Left ventricle myocardium superior (tissue), 1 donor: ENCODE measurements at regions not wholly inside any gene's neighbourhood (a gene's known extent, or its start where the extent isn't known, plus 50 kb on each side); places are given as distances from the start of the nearest gene placed in this dataset.

Experiments
- ATAC-seq: fragments of 200-7000 bp; cut with Tn5 transposase; one replicate; pipeline ENCODE4 v1.9.1; 2020; ENCODE audit warnings: mild to moderate bottlenecking, moderate library complexity
- DNase-seq: peaks from one replicate; pipeline ENCODE4 v3.0.0-alpha.2; 2020
- intact Hi-C: fragments of 100-400 bp; cut with micrococcal nuclease; formaldehyde crosslinking; loops from one replicate; pipeline ENCODE4 v1.11.0; 2022
- donor health status: DM: no; HTN: yes; CAD: no; lungs with severe emphysema.

DNA sequence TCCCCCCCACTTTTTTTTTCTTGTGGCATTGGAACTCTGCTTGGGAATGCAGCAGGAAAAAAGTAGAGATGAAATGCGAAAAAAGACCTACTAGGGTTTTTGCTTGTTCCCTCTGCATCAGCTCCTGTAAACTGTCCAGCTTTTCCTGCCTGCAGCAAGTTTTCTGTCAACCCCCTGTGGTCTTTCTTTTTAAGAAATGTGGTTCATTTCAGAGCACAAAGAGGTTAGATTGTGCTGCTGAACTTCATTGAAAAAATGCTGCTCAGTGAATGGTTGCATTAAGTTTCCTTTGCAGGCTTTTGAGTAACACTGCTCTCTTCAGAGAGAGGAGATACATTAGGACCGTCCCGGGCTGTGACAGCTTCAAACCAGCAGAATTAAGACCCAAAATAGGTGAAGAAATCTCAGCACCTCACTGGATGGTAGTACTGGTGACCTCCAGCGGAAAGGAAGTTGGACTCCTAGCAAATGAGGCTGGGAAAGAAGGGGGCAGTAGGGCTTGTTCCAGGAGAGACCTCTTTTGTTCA is 80.7 kb downstream of the NDUFS5 start:
- DNase-seq (no peak), ATAC-seq (no peak)
- intact Hi-C loops = loop anchor here (10.0 kb wide), 1 partner anchor 148 kb away; no protein-coding TSS in a partner anchor

DNA sequence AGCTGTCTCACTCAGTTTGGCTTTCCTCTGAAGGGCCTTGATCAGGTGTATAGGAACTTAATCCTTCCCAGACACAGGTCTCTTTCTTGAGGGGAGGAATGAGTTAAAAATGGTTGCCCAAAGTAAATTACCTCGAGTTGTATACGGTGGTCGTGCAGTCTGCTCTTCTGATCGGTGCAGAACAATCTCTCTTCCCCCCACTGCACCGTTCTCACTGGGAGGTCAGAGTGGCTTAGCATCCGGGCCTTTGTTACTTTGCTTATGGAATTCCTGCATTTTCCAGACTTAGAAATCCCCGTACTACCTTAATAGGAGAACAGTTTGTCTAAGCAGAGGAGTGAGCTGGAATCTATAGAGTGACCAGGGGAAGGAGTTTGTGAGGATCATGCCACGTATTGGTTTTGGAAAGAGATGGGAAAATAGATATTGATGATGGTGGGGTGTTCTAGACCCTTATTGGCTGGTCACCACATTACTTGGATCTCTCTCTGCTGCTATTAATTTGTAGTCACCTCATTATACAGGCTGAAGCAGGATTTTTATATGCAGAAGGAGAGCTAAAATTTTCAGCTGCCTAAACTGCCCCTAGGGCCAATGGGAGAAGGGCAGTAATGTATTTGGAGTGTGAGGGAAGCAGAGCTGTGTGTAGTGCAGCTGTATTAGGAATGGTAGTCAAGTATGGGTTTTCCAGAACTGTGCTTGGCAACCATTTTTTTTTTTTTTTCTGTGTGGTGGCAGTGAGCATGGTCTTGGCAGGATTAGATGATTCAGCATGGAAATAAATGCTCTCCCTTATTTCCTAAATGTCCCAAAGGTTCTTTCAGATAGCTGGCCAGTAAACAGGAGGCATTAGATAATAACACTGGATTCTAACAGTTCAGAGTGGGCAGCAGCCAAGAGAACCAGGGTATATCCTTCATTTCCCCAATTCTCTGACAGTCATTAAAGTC is 81.5 kb downstream of the NDUFS5 start:
- intact Hi-C loops = loop anchor here (10.0 kb wide), 1 partner anchor 147 kb away; no protein-coding TSS in a partner anchor
- no peak for DNase-seq
- ATAC-seq = no peak

DNA sequence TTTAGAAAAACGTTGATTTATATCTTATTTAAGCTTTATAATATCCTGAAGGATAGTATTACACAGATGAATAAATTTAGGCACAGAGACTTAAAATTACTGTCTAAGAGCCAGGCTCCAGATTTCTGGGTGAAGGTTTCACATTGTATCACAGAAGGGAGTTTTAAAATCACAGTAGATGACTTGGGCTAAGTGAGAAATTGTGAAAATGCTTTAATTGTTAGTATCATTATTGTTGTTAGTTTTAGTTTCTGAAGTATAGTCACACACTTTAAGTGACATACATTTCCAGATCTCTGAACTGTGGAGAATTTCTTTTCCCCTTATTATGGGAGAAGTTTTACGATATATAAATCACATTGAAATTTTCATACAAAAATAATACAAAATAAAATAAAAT is 83.5 kb downstream of the NDUFS5 start:
- intact Hi-C loops = loop anchor here (10.0 kb wide), 1 partner anchor 145 kb away; no protein-coding TSS in a partner anchor
- ATAC-seq (no peak), DNase-seq (no peak)

DNA sequence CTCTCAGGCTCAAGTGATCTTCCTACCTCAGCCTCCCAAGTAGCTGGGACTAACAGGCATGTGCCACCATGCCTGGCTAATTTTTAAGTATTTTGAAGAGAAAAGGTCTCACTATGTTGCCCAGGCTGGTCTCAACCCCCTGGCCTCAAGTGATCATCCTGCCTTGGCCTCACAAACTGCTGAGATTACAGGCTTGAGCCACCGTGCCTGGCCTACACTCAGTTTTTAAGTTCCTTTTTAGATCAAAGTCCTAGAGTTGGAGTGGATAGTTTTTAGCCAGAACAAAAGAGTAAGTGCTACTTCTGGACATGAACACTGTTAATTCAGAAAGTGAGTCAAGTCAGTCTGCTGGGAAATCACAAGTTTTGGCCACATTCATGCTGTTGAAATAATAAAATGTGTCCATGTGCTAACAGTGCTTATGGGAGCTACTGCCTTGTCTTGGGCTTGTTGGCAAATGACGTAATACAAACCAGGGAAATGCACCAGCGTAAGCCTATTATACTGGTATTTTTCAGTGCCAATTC is 84.2 kb downstream of the NDUFS5 start:
- intact Hi-C loops = no loop called here
- ATAC-seq (peak; percentile 64), DNase-seq (no peak)

DNA sequence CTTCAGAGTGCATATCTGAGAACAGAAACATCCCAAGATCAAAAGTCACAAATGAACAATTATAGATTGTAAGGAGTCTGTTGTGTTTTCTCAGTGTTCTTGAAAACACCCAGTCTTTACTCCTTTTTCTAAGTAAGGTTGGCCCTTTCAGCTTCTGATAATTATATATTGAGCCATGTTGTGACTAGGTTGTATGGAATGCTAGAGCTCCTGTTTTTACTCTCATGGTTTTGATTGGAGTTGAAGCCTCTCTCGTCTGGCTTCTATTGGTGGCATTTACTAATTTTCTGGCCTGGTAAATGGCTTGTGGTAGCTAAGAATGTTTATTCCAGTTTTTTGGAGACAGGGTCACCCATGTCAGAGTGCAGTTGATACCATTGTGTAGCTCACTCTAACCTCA is 84.7 kb downstream of the NDUFS5 start:
- ATAC-seq (no peak), DNase-seq (no peak)
- intact Hi-C loops = no loop called here

DNA sequence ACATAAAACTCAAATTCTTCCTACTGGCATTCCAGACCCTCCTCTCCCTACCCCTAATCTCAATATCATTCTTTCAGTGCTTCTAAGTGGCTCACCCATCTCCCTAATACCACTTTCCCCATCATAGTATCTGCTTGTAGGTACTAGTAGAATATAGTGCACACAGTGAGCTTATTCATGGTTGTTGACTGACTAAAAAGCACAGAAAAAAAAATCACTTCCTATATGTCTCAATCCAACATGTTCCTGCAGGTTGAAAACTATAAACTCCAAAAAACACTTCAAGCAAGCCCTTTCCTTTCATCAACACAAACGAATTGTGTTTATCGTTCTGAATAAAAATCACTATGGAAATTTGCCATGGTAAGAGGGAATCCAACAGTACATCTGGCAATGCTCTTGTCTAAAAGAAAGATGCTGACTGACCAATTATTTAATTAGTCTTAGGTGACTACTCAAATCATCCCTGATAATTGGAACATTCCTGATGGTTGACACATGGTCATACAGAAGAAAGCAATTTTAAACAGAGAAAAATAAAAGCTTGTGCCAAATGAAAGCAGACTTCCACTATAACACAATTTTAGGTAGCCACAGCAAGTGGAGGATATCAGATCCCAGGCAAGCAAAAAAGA is 87.1 kb downstream of the NDUFS5 start:
- ATAC-seq (no peak), DNase-seq (no peak)
- intact Hi-C loops = no loop called here

DNA sequence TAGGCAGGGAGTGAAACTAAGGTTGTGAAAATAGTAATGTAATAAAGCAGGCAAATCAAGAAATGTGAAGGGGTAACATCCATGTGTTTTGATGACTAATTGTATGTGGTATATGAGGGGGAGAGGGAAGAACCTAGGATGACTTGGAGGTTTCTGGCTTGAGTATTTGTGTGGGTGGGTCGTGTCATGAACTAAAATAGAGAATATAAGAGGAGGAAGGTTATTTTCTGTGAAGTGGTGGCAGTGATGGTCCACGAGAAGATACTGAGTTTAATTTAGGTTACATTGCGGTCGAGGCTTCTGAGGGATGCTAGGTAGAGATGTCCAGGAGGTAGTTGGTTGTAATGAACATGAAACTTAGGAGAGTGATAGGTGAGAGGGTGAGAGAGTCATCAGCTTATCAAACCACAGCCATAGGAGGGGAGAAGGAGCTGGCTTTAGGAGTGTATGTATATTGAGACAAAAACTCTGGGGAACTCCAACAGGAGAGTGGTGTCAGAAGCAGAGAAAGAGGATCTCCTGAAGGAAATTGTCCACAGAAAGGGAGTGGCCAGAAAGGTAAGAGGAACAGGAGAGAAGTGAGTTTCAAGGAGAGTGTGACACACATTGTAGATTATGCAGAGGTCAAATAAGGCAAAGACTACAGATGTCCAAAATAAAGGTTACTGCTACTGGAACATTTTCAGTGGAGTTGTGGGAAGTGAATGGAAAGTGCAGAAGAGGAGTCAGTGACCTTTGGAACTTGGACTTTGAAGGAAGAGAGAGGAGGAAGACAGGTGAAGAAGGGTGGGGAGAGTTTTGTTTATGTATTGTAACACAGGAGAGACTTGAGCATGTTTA is 89.0 kb upstream of the MACF1 start:
- ATAC-seq (no peak), DNase-seq (no peak)
- intact Hi-C loops = no loop called here

DNA sequence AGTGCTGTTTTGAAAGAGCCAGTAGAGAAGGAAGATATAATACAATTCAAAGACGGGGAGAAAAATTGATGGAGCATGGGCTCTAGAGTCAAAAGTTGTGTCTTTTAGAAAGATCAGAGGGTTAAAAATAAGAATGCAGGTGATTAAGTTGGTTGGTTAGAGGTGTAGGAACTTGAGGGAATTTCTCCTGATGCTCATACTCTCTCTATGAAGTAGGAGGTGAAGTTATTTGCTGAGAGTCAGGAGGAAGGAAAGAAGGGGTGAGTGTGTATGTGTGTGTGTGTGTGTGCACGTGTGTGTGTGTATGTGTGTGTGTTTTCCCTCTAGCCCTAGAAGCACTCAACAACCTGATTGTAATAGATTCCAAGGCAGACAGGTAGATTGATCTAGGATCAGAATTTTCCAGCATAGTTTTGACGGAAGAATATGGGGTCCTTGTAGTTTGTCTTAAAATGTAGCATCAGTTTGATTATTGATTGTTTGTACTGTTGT is 88.3 kb upstream of the MACF1 start:
- DNase-seq (no peak), ATAC-seq (no peak)
- intact Hi-C loops = no loop called here

DNA sequence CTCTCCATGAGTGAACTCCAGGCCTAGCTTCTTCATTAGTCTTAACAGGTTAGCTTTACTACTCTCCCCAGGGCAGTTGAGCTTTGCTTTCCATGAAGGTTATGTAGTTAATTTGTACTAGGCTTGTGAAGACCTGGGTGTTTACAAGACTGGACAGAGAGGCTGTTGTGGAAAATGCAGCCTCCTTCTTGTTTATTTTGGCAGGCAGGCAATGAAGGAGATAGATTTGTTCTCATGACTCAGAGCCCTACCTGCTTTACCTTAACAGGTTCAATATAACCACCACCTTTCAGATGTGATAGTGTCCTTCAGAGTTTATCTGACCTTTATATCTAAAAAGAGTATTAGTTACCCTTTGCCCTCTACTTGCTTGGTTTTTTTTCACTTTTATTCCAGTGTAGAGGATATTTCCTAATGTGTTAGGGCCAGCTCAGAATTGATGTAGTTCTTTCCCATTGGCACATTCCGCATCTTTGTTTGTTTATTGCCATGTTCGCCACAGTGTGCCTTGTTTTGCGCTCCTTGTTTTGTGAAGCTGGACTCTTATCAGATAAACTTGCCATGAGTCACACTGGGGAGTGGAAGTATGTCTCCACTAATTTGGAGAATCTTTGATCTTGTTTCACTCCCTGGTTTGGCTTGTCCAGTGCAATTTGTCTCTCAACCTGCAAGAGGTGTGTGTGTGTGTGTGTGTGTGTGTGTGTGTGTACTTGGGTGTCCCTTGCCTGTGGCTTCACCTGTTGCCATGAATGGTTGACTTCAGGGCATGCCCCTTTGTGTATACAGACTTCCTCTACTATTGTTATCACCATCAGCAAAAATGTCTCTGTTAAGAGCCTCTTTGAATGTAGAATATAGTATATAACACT is 87.4 kb upstream of the MACF1 start:
- intact Hi-C loops = no loop called here
- no peak for DNase-seq
- no peak for ATAC-seq

DNA sequence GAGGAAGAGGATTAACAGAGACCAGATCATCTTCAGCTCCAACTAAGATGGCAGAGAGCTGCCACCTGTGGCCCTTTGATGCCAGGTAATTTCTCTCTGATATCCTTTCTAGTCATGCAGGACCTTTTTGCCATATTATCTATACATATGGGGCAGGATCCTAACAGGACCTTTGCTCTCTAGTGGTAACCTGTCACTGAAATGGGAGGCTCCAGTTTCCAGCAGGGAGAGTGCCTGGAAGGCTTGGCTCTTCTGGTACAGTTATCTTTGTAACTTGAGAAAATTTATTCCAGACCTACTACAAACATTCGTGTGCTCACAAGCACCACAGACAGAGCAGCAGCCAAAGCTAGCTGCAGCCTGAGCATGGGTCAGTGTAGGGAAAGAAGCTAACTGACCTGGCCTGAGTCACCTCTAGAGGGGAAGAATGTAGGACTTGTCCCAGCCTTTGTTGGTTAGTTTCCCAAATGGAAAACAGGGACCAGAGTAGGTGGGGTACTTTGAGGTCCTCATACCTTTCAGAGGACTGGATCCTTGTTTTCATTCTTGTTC is 86.5 kb upstream of the MACF1 start:
- DNase-seq (no peak), ATAC-seq (no peak)
- intact Hi-C loops = no loop called here

DNA sequence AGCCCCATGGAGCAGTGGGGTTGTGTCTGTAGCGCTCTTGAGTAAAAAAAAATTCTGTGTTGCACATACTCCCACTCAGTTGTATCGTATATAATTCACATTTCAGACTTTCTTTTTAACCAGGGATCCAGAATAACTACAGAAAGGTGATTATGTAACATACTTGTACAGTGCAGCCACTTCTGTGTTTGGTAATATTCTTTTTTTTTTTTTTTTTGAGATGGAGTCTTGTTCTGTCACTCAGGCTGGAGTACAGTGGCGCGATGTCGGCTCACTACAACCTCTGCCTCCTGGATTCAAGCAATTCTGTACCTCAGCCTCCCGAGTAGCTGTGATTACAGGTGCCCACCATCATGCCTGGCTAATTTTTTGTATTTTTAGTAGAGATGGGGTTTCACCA is 82.4 kb upstream of the MACF1 start:
- intact Hi-C loops = no loop called here
- DNase-seq (no peak), ATAC-seq (no peak)

DNA sequence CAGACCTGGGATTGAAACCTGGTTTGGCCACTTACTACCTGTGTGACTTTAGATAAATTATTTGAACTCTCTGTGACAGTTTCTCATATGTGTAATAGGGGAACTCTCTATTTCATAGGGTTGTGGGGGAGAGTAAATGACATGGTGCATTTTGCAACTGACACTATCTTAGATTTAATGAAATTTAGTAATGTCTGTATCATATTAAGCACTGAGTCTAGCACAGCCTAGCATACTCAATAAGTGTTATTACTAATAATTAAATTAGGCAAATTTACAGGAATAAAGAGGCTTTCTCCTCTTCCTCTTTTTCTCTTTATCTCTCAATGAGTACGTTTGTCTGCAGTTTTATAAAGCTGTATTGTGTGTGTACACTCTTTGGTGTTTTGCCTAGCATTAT is 80.2 kb upstream of the MACF1 start:
- DNase-seq (no peak), ATAC-seq (no peak)
- intact Hi-C loops = no loop called here

DNA sequence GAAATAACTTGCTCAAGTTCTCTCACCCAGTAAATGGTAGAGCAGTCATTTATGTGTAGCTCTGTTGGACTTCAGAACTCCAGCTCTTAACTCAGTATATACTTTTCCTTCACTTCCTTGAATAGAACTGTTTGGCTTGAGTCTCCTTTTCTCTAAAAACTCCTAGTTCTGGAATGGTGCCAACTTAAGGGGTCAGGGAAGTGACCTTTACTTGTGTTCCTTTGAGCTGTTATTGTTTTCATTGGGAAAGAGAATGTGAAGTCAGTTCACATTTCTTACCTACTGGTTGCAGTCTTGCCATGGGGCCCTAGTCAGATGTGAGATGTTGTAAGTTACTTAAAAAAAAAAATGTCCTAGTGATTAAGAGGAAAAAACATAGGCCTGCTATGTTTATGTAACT is 77.0 kb upstream of the MACF1 start:
- intact Hi-C loops = no loop called here
- ATAC-seq (peak; percentile 51), DNase-seq (no peak)

DNA sequence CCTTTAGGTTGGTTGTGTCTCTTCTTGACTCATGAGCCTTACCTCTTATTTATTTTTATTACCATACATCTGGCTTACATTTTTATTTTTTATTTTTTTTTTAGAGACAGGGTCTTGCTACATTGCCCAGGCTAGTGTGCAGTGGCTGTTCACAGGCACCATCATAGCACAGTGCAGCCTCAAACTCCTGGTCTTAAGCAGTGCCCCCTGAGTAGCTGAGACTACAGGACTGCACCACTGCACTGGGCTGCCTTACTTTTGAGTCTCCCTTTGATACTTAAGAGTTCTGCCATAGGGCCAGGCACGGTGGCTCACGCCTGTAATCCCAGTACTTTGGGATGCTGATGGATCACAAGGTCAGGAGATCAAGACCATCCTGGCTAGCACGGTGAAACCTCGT is 76.4 kb upstream of the MACF1 start:
- ATAC-seq = no peak

DNA sequence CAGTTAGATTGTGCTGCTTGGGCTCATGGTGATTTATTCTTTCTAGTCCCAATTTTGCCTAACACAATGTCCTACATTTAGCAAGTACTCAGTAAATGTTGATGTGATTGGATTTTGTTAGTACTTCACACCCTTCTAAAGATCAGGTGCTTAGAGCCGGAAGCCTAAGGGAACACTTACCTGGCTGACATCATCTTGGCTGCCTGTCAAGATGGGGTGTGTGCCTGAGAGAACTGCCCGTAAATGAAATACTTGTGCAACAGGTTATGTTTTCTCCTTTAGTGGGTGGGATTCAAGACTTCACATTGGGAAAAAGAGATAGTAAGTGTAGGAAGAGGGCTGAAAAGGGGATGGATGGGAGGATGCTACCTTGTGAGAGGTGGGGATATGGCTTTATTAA is 75.5 kb upstream of the MACF1 start:
- ATAC-seq = no peak
- DNase-seq = no peak
- intact Hi-C loops = no loop called here

More for the DNA sequence above, 76.4 kb upstream of the MACF1 start:
- no peak for DNase-seq
- intact Hi-C loops = no loop called here

DNA sequence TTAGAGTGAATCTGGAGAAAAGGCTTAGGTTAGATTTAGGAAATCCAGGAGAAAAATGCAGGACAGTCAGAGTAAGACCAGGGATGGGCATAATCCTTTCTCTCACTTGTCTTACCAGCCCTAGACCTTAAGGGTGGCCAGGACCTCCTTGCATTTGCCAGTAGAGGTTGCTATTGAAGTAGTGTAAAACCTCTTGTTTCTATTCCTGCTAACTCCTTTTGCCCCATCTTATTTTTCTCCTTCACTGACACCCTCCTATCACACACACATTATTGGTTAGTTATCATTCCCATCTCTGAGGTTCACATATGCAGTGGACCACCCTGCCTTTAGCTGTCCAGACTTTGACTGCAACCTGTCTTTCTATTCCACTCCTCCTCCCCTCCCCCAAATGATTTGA is 75.0 kb upstream of the MACF1 start:
- DNase-seq (no peak), ATAC-seq (peak; percentile 21)
- intact Hi-C loops = no loop called here

DNA sequence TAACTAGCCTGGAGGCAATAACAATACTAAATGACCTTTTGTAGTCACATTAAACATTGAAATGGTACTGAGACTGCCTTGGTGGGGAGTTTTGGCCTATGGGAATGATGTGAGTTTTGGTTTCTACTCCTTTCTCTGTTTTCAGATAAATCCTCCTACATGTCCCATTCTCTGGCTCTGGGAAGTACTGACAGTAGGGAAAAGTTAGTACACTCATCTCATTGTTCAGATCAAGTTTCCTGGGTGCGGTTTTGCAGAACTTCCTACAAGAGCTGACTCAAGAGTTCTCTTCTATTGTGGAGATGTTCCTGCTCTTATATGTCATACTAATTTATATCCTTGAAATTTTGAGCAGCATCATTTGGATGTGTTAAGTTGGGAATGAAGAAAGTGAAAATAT is 74.2 kb upstream of the MACF1 start:
- intact Hi-C loops = no loop called here
- no peak for ATAC-seq
- DNase-seq = no peak

DNA sequence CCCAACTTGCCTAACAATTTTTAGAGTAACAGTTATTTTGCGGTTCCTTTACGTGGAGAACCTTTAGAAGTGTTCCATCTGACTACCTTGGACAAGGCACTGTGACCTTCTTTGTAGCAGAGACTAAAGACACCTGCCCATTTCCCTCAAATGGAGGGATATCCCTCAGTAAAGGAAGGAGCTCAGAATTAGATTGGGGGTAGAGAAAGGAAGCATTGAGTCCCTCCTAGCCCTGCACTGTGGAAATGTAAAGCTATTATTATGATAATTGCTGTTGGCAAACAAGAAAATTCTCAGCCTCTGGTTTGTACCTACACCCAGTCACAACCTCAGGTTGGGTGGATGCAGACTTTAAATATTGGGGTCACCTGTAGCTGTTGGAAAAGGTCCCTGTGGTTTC is 72.6 kb upstream of the MACF1 start:
- ATAC-seq (no peak), DNase-seq (no peak)
- intact Hi-C loops = no loop called here
